KMS-11 (cell line): ENCODE measurements at regions not wholly inside any gene's neighbourhood (a gene's known extent, or its start where the extent isn't known, plus 50 kb on each side); places are given as distances from the start of the nearest gene placed in this dataset.

Experiments used
- H2AFZ ChIP-seq: fragments of 200-600 bp; sonication (generic); 2 replicates; pipeline ENCODE4 v1.6.1; 2016; ENCODE audit warnings: antibody characterized with exemption, mixed run types, low read depth
- H3K27ac ChIP-seq: fragments of 200-600 bp; sonication (generic); 2 replicates; pipeline ENCODE4 v1.6.1; 2016; ENCODE audit warnings: mild to moderate bottlenecking, mixed run types
- H3K27me3 ChIP-seq: fragments of 200-600 bp; sonication (generic); 2 replicates; pipeline ENCODE4 v1.6.1; 2017; ENCODE audit warnings: mild to moderate bottlenecking, low read depth, mixed run types, moderate library complexity; ENCODE audit not compliant: insufficient read depth
- H3K36me3 ChIP-seq: fragments of 200-600 bp; sonication (generic); 2 replicates; pipeline ENCODE4 v1.6.1; 2017; ENCODE audit warnings: mild to moderate bottlenecking, mixed run types; ENCODE audit not compliant: insufficient read depth
- H3K4me1 ChIP-seq: fragments of 200-600 bp; sonication (generic); 2 replicates; pipeline ENCODE4 v1.6.1; 2016; ENCODE audit warnings: mild to moderate bottlenecking, low read depth, mixed run types; ENCODE audit not compliant: poor library complexity, severe bottlenecking
- H3K4me2 ChIP-seq: fragments of 200-600 bp; sonication (generic); 2 replicates; pipeline ENCODE4 v1.7.0; 2016; ENCODE audit warnings: mild to moderate bottlenecking, mixed run types
- H3K4me3 ChIP-seq: fragments of 200-600 bp; sonication (generic); IDR thresholded peaks from 2 replicates; pipeline ENCODE4 v1.6.1; 2017; ENCODE audit warnings: low read depth, low read length, mixed read lengths; ENCODE audit not compliant: insufficient read depth
- H3K79me2 ChIP-seq: fragments of 200-600 bp; sonication (generic); 2 replicates; pipeline ENCODE4 v1.6.1; 2016; ENCODE audit warnings: low read depth, mixed run types; ENCODE audit not compliant: insufficient read depth
- H3K9ac ChIP-seq: fragments of 200-600 bp; sonication (generic); 2 replicates; pipeline ENCODE4 v1.6.1; 2016; ENCODE audit warnings: mild to moderate bottlenecking, mixed run types
- H4K20me1 ChIP-seq: fragments of 200-600 bp; sonication (generic); 2 replicates; pipeline ENCODE4 v1.6.1; 2016; ENCODE audit warnings: mild to moderate bottlenecking, mixed run types; ENCODE audit not compliant: insufficient read depth
- TF ChIP-seq, protein P1 (sequence below): fragments of 200-600 bp; sonication (generic); conservative IDR thresholded peaks from 2 replicates; pipeline ENCODE4 v1.6.1; 2017; ENCODE audit warnings: low read depth, mild to moderate bottlenecking, antibody characterized with exemption, low read length, moderate library complexity, mixed read lengths

- Histone ChIP-seq H3K9ac (no peak overlapping the region), H3K27ac (no peak overlapping the region), H2AFZ (no peak overlapping the region), H3K27me3 (no peaks in the 10 kb centered on the region), H3K4me3 (no peak overlapping the region), H3K36me3 (no peaks in the 10 kb centered on the region), H3K4me1 (peaks cover 4% of the 10 kb centered on the region), H3K4me2 (no peak overlapping the region), H3K79me2 (no peaks in the 10 kb centered on the region), H4K20me1 (no peaks in the 10 kb centered on the region)
- TF ChIP-seq, protein P1, sequence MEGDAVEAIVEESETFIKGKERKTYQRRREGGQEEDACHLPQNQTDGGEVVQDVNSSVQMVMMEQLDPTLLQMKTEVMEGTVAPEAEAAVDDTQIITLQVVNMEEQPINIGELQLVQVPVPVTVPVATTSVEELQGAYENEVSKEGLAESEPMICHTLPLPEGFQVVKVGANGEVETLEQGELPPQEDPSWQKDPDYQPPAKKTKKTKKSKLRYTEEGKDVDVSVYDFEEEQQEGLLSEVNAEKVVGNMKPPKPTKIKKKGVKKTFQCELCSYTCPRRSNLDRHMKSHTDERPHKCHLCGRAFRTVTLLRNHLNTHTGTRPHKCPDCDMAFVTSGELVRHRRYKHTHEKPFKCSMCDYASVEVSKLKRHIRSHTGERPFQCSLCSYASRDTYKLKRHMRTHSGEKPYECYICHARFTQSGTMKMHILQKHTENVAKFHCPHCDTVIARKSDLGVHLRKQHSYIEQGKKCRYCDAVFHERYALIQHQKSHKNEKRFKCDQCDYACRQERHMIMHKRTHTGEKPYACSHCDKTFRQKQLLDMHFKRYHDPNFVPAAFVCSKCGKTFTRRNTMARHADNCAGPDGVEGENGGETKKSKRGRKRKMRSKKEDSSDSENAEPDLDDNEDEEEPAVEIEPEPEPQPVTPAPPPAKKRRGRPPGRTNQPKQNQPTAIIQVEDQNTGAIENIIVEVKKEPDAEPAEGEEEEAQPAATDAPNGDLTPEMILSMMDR: peak; percentile 92
Observed at GRCh38 chr18:11553098-11553940, 56.1 kb upstream of the SLC35G4 start.

GRCh38 chr18:11548916-11549551 lies 60.4 kb upstream of the SLC35G4 start:
- H4K20me1 ChIP-seq: no peaks in the 10 kb centered on the region
- no peak overlapping the region for H3K27ac ChIP-seq
- no peak overlapping the region for H3K4me2 ChIP-seq
- H3K79me2 ChIP-seq: no peaks in the 10 kb centered on the region
- H3K4me1 ChIP-seq: peaks cover 4% of the 10 kb centered on the region
- H3K36me3 ChIP-seq: no peaks in the 10 kb centered on the region
- H2AFZ ChIP-seq: no peak overlapping the region
- H3K4me3 ChIP-seq: no peak overlapping the region
- no peak overlapping the region for H3K9ac ChIP-seq
- H3K27me3 ChIP-seq: no peaks in the 10 kb centered on the region
- TF ChIP-seq, protein P1: no peak

DNA sequence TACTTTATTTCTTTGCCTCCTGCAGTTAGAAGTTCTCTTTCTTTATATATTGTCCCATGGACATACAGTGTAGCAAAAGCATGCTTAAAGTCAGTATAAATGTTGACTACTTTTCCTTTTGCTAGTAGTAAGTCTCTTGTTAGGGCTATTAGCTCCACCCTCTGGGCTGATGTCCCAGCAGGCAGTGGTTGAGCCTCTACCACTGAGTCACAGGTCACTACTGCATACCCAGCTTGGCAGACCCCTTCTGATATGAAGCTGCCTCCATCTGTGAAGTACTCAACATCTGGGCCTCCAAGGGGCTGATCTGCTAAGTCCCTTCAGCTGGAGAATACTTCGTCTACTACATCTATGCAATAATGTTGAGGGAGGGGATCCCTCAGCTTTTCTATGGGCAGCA lies 61.0 kb upstream of the SLC35G4 start:
- H3K79me2 ChIP-seq: no peaks in the 10 kb centered on the region
- no peak overlapping the region for H2AFZ ChIP-seq
- H3K9ac ChIP-seq: no peak overlapping the region
- no peaks in the 10 kb centered on the region for H3K27me3 ChIP-seq
- H3K36me3 ChIP-seq: no peaks in the 10 kb centered on the region
- H4K20me1 ChIP-seq: no peaks in the 10 kb centered on the region
- H3K4me1 ChIP-seq: peaks cover under 1% of the 10 kb centered on the region
- no peak overlapping the region for H3K4me2 ChIP-seq
- no peak overlapping the region for H3K4me3 ChIP-seq
- H3K27ac ChIP-seq: no peak overlapping the region
- TF ChIP-seq, protein P1: no peak

DNA sequence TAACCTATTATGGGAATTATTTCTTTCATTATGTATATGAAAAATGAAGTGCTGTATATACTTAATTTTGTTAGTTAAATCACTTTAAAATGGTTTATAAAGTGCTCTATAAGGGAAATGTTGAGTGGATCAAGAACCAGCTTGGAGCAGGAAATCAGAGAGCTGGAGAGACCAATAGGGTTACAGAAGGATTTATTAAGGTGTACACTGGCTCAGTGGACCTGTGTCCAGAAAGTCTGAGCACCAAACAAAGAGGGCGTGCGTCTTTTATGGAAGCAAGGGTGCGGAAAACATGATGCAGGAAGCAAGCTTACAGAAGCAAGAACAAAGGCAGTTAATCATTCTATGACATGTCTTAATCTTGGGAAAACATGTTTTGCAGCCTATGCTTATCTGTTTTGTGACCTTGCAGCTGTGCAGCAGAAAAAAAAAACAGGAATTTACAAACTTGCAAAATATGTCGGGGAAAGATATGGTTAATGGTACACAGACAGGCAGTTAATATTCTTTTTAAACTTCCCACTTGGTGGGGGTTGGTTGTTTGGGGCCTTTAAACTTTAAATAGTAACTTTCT lies 65.2 kb upstream of the SLC35G4 start:
- Histone ChIP-seq H3K9ac (no peak overlapping the region), H3K4me1 (no peaks in the 10 kb centered on the region), H4K20me1 (no peaks in the 10 kb centered on the region), H3K36me3 (no peaks in the 10 kb centered on the region), H2AFZ (no peak overlapping the region), H3K4me2 (no peak overlapping the region), H3K79me2 (no peaks in the 10 kb centered on the region), H3K4me3 (no peak overlapping the region), H3K27ac (no peak overlapping the region), H3K27me3 (no peaks in the 10 kb centered on the region)
- TF ChIP-seq, protein P1: no peak
